SK-N-SH (cell line): ENCODE measurements at regions not wholly inside any gene's neighbourhood (a gene's known extent, or its start where the extent isn't known, plus 50 kb on each side); places are given as distances from the start of the nearest gene placed in this dataset.

Experiments used
- EP300 ChIP-seq, 2 experiments: IDR thresholded peaks; 2 replicates each; pipeline versions ENCODE4 v1.4.0 to v1.6.1; 2012; ENCODE audit warnings: borderline replicate concordance in 1 of 2, low read depth in 1 of 2, low read length in 1 of 2
- EZH2phosphoT487 ChIP-seq: fragments of 200-600 bp; sonication (generic); IDR thresholded peaks from 2 replicates; pipeline ENCODE4 v1.6.1; 2017; ENCODE audit warnings: low read depth, mixed run types, mild to moderate bottlenecking, antibody characterized with exemption, moderate library complexity, borderline replicate concordance
- GATA2 ChIP-seq: sonication (generic); formaldehyde crosslinking; IDR thresholded peaks from 2 replicates; pipeline ENCODE4 v1.5.0; 2020; ENCODE audit warnings: mild to moderate bottlenecking, missing genetic modification reagents
- JUND ChIP-seq: IDR thresholded peaks from 2 replicates; pipeline ENCODE4 v1.4.0; 2012
- NFIC ChIP-seq: IDR thresholded peaks from 2 replicates; pipeline ENCODE4 v1.4.0; 2012; ENCODE audit warnings: borderline replicate concordance
- RAD21 ChIP-seq: IDR thresholded peaks from 2 replicates; pipeline ENCODE4 v1.6.1; 2012; ENCODE audit warnings: mild to moderate bottlenecking, low read length
- SMC3 ChIP-seq: IDR thresholded peaks from 2 replicates; pipeline ENCODE4 v1.6.1; 2012; ENCODE audit warnings: low read depth, low read length, improper control_type of control experiment
- TCF12 ChIP-seq: IDR thresholded peaks from 2 replicates; pipeline ENCODE4 v1.4.0; 2012
- TF ChIP-seq, protein P1 (sequence below): fragments of 200-600 bp; sonication (generic); IDR thresholded peaks from 2 replicates; pipeline ENCODE4 v1.6.1; 2017; ENCODE audit warnings: antibody characterized with exemption, mild to moderate bottlenecking, moderate library complexity
- TF ChIP-seq, protein P2 (sequence below): IDR thresholded peaks from 2 replicates; pipeline ENCODE4 v1.4.0; 2012; ENCODE audit warnings: low read depth, borderline replicate concordance
- TF ChIP-seq, protein P3 (sequence below): IDR thresholded peaks from 2 replicates; pipeline ENCODE4 v1.4.0; 2012; ENCODE audit warnings: low read depth
- TF ChIP-seq, protein P4 (sequence below): IDR thresholded peaks from 2 replicates; pipeline ENCODE4 v1.6.1; 2012; ENCODE audit warnings: mild to moderate bottlenecking, low read depth, low read length, moderate library complexity

DNA sequence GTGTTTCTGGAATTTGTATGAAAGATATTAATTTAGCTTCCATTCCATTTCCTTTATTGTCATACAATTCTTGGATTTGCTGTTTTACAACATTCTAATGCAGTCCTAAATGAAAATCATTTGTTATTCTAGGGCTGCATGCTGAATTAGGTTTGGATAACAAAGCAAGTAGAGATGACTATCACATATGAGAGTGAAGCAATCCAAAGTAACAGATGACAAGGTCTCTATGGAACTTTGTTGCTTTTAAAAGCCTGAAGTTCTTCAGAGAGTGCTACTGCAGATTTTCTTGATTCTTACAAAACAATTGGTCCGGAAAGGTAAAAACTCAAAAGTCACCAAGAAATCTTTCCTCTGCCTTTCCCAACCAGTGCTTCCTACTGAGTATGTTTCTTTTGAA is 56.9 kb upstream of the VCAN start:
- TF ChIP-seq, protein P1, sequence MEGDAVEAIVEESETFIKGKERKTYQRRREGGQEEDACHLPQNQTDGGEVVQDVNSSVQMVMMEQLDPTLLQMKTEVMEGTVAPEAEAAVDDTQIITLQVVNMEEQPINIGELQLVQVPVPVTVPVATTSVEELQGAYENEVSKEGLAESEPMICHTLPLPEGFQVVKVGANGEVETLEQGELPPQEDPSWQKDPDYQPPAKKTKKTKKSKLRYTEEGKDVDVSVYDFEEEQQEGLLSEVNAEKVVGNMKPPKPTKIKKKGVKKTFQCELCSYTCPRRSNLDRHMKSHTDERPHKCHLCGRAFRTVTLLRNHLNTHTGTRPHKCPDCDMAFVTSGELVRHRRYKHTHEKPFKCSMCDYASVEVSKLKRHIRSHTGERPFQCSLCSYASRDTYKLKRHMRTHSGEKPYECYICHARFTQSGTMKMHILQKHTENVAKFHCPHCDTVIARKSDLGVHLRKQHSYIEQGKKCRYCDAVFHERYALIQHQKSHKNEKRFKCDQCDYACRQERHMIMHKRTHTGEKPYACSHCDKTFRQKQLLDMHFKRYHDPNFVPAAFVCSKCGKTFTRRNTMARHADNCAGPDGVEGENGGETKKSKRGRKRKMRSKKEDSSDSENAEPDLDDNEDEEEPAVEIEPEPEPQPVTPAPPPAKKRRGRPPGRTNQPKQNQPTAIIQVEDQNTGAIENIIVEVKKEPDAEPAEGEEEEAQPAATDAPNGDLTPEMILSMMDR = no peak
- TF ChIP-seq EZH2phosphoT487 (no peak), NFIC (no peak), TCF12 (no peak), JUND (no peak), RAD21 (no peak), EP300 (IDR thresholded peaks at IDR 0.05; ENCODE audit: borderline replicate concordance in 1 of 2, low read depth in 1 of 2, low read length in 1 of 2) (no peak), GATA2 (CRISPR knock-in tag) (no peak), SMC3 (no peak)
- TF ChIP-seq, protein P2, sequence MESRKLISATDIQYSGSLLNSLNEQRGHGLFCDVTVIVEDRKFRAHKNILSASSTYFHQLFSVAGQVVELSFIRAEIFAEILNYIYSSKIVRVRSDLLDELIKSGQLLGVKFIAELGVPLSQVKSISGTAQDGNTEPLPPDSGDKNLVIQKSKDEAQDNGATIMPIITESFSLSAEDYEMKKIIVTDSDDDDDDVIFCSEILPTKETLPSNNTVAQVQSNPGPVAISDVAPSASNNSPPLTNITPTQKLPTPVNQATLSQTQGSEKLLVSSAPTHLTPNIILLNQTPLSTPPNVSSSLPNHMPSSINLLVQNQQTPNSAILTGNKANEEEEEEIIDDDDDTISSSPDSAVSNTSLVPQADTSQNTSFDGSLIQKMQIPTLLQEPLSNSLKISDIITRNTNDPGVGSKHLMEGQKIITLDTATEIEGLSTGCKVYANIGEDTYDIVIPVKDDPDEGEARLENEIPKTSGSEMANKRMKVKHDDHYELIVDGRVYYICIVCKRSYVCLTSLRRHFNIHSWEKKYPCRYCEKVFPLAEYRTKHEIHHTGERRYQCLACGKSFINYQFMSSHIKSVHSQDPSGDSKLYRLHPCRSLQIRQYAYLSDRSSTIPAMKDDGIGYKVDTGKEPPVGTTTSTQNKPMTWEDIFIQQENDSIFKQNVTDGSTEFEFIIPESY = no peak
- TF ChIP-seq, protein P3, sequence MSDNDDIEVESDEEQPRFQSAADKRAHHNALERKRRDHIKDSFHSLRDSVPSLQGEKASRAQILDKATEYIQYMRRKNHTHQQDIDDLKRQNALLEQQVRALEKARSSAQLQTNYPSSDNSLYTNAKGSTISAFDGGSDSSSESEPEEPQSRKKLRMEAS = no peak
- TF ChIP-seq, protein P4, sequence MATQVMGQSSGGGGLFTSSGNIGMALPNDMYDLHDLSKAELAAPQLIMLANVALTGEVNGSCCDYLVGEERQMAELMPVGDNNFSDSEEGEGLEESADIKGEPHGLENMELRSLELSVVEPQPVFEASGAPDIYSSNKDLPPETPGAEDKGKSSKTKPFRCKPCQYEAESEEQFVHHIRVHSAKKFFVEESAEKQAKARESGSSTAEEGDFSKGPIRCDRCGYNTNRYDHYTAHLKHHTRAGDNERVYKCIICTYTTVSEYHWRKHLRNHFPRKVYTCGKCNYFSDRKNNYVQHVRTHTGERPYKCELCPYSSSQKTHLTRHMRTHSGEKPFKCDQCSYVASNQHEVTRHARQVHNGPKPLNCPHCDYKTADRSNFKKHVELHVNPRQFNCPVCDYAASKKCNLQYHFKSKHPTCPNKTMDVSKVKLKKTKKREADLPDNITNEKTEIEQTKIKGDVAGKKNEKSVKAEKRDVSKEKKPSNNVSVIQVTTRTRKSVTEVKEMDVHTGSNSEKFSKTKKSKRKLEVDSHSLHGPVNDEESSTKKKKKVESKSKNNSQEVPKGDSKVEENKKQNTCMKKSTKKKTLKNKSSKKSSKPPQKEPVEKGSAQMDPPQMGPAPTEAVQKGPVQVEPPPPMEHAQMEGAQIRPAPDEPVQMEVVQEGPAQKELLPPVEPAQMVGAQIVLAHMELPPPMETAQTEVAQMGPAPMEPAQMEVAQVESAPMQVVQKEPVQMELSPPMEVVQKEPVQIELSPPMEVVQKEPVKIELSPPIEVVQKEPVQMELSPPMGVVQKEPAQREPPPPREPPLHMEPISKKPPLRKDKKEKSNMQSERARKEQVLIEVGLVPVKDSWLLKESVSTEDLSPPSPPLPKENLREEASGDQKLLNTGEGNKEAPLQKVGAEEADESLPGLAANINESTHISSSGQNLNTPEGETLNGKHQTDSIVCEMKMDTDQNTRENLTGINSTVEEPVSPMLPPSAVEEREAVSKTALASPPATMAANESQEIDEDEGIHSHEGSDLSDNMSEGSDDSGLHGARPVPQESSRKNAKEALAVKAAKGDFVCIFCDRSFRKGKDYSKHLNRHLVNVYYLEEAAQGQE = no peak
